CD4-positive, alpha-beta T cell treated with Interleukin-15 for 4 hours (primary cell): ENCODE measurements at regions not wholly inside any gene's neighbourhood (a gene's known extent, or its start where the extent isn't known, plus 50 kb on each side); places are given as distances from the start of the nearest gene placed in this dataset.

ENCODE experiments used
- DNase-seq: peaks from one replicate; pipeline ENCODE4 v3.0.0-alpha.2; 2020; ENCODE audit warnings: low spot score

DNA sequence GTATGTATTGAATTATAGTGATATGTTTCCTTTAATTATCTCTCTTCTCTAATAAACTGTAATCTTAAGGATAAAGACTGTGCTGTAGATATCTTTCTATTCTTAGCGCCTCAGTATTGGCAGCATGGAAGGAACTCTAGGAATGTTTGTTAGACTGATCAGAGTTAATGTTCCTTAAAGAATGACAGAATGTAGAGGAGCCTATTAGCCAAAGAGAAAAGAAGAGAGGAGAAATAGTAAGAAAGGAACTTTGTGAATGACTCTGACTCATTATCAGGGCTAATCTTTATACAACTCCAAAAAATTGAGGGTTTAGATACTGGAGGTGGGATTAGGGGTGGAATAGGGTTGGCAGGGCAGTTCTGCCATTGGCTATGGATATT is 59.0 kb upstream of the NUDT12 start:
- no peak for DNase-seq

DNA sequence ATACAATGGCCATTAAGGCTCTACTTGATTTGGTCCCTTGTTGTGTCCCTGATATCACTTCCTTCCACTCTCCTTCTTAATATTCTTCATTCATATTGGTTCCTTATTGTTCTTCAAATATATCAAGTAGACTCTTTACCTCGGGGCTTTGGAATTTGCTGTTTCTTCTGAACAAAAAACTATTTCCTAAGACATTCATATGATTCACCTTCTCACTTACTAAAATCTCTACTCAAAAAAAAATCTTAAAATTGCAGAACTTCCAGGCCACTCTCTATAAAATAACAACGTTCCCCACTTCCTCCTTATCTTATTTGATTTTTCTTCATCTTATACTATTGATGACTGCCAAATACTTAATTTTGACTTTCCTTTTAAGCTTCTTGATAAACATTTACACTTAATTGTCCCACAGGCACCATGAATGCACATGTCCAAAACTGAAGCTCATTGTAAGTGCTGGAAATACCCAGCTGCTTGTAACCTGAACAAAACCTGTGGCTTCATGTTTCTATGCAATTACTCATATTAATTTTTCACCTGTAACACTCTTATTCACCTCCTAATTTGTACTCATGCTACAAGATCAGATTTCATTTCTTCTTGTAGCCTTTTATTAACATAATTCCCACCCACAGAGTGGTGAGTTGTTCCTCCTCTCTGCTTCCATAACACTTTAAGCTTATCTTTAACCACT is 58.4 kb upstream of the NUDT12 start:
- no peak for DNase-seq

- no peak for DNase-seq
Observed at GRCh38 chr5:103617913-103618312, 55.3 kb upstream of the NUDT12 start.

- no peak for DNase-seq
Observed at GRCh38 chr5:103617090-103617489, 54.5 kb upstream of the NUDT12 start.

GRCh38 chr5:103612545-103612944 is 50.0 kb upstream of the NUDT12 start:
- DNase-seq: no peak
